ENCODE measurements at regions not wholly inside any gene's neighbourhood (a gene's known extent, or its start where the extent isn't known, plus 50 kb on each side); places are given as distances from the start of the nearest gene placed in this dataset.
"Not testable (repeated sequence)": the region's sequence is repeated elsewhere in the genome, so short reads cannot be mapped to it uniquely, and the experiment has no call there.

- DNase-seq = no peak
- WGBS, 3 donors = 34 to 57% (median 40%) methylated on average over 1 of the region's 1 CpG
Observed at GRCh38 chr3:31321620-31322019, 211.1 kb upstream of the STT3B start.

GRCh38 chr3:31322460-31322859 lies 210.3 kb upstream of the STT3B start:
- no peak overlapping the region for H3K27ac ChIP-seq
- DNase-seq = no peak
- no peaks in the 10 kb centered on the region for H3K4me1 ChIP-seq (ENCODE audit: insufficient read depth)
- H3K36me3 ChIP-seq = no peaks in the 10 kb centered on the region
- no peaks in the 10 kb centered on the region for H3K9me3 ChIP-seq
- 18 to 27% (median 23%) methylated on average over 4 of the region's 4 CpGs for WGBS, 3 donors
- TF ChIP-seq EP300 (IDR thresholded peaks at IDR 0.05) (no peak), POLR2A (IDR thresholded peaks at IDR 0.05) (no peak), CTCF (IDR thresholded peaks at IDR 0.05) (no peak)
- no peaks in the 10 kb centered on the region for H3K27me3 ChIP-seq
- H3K4me3 ChIP-seq = no peak overlapping the region
- intact Hi-C loops (cut with DNase I) = no loop called here

More at GRCh38 chr3:31321620-31322019, 211.1 kb upstream of the STT3B start:
- Histone ChIP-seq H3K4me1 (ENCODE audit: insufficient read depth) (no peaks in the 10 kb centered on the region), H3K36me3 (no peaks in the 10 kb centered on the region), H3K27me3 (no peaks in the 10 kb centered on the region), H3K4me3 (no peak overlapping the region), H3K27ac (no peak overlapping the region), H3K9me3 (no peaks in the 10 kb centered on the region)
- no peak for TF ChIP-seq CTCF (IDR thresholded peaks at IDR 0.05)
- TF ChIP-seq POLR2A (IDR thresholded peaks at IDR 0.05) = no peak
- TF ChIP-seq EP300 (IDR thresholded peaks at IDR 0.05) = no peak
- intact Hi-C loops (cut with DNase I) = no loop called here

- H3K9me3 ChIP-seq; H3K36me3 ChIP-seq; H3K4me3 ChIP-seq; DNase-seq; H3K27me3 ChIP-seq; H3K4me1 ChIP-seq (ENCODE audit: insufficient read depth); H3K27ac ChIP-seq; intact Hi-C loops (cut with DNase I): not testable (repeated sequence)
- WGBS, 3 donors = 92 to 95% (median 95%) methylated on average over 3 of the region's 3 CpGs
Observed at GRCh38 chr3:31327826-31328357, 204.8 kb upstream of the STT3B start.

- H3K27ac ChIP-seq = no peak overlapping the region
- WGBS, 3 donors = 87 to 93% (median 92%) methylated on average over 3 of the region's 3 CpGs
- H3K27me3 ChIP-seq = no peaks in the 10 kb centered on the region
- TF ChIP-seq EP300 (IDR thresholded peaks at IDR 0.05) (no peak), CTCF (IDR thresholded peaks at IDR 0.05) (no peak), POLR2A (IDR thresholded peaks at IDR 0.05) (no peak)
- no peaks in the 10 kb centered on the region for H3K36me3 ChIP-seq
- no peak for DNase-seq
- intact Hi-C loops (cut with DNase I) = no loop called here
- no peak overlapping the region for H3K4me3 ChIP-seq
- no peaks in the 10 kb centered on the region for H3K4me1 ChIP-seq (ENCODE audit: insufficient read depth)
- no peaks in the 10 kb centered on the region for H3K9me3 ChIP-seq
Observed at GRCh38 chr3:31331278-31331677, 201.4 kb upstream of the STT3B start.

- TF ChIP-seq EP300 (IDR thresholded peaks at IDR 0.05) (no peak), POLR2A (IDR thresholded peaks at IDR 0.05) (no peak)
- Histone ChIP-seq H3K27me3 (no peaks in the 10 kb centered on the region), H3K27ac (no peak overlapping the region), H3K4me3 (no peak overlapping the region), H3K4me1 (ENCODE audit: insufficient read depth) (no peaks in the 10 kb centered on the region), H3K36me3 (no peaks in the 10 kb centered on the region), H3K9me3 (no peaks in the 10 kb centered on the region)
- DNase-seq = peak in 1 of 5 donors; percentile 18
- intact Hi-C loops (cut with DNase I) = no loop called here
- WGBS, 3 donors = 49 to 60% (median 50%) methylated on average over 2 of the region's 2 CpGs
Observed at GRCh38 chr3:31341130-31341529, 191.6 kb upstream of the STT3B start.
